GM23248 (cell line): ENCODE measurements at regions not wholly inside any gene's neighbourhood (a gene's known extent, or its start where the extent isn't known, plus 50 kb on each side); places are given as distances from the start of the nearest gene placed in this dataset.

Experiments used
- EZH2 ChIP-seq: fragments of 200-600 bp; sonication (generic); IDR thresholded peaks from 2 replicates; pipeline ENCODE4 v1.6.1; 2018; ENCODE audit warnings: antibody characterized with exemption, mild to moderate bottlenecking; ENCODE audit not compliant: insufficient read depth, poor library complexity, severe bottlenecking
- EZH2phosphoT487 ChIP-seq: fragments of 200-600 bp; sonication (generic); IDR thresholded peaks from 2 replicates; pipeline ENCODE4 v1.6.1; 2018; ENCODE audit warnings: antibody characterized with exemption, moderate library complexity, mild to moderate bottlenecking, low read depth; ENCODE audit not compliant: insufficient read depth

- TF ChIP-seq EZH2 (no peak), EZH2phosphoT487 (no peak)
Observed at GRCh38 chr4:180217070-180217469, 2026.1 kb upstream of the TENM3 start.
